AG04449 (cell line): ENCODE measurements at regions not wholly inside any gene's neighbourhood (a gene's known extent, or its start where the extent isn't known, plus 50 kb on each side); places are given as distances from the start of the nearest gene placed in this dataset.

Source experiments
- CTCF ChIA-PET: fragments of 350-600 bp; formaldehyde crosslinking; extraction: SDS; loops from one replicate; lab custom pipeline; 2021; ENCODE audit warnings: antibody characterized with exemption; lab: Yijun Ruan, JAX
- POLR2A ChIA-PET: fragments of 400-600, 350-600 bp; formaldehyde crosslinking; extraction: SDS; loops from one replicate; lab custom pipeline; 2020; ENCODE audit warnings: antibody characterized with exemption, inconsistent platforms; lab: Yijun Ruan, JAX
- DNase-seq: peaks from one replicate; pipeline ENCODE4 v3.0.0-alpha.2; 2010; ENCODE audit warnings: low read depth, low spot score
- H3K4me3 ChIP-seq: 2 replicates; pipeline ENCODE4 v1.5.1; 2011; ENCODE audit warnings: low read depth, mild to moderate bottlenecking, control low read depth, low read length
- CTCF ChIP-seq: IDR thresholded peaks from one replicate; pipeline ENCODE4 v1.5.1; 2011; ENCODE audit warnings: mild to moderate bottlenecking, moderate library complexity, low read length, control low read depth, inconsistent platforms; ENCODE audit not compliant: insufficient read depth; ENCODE audit errors: missing control alignments

DNA sequence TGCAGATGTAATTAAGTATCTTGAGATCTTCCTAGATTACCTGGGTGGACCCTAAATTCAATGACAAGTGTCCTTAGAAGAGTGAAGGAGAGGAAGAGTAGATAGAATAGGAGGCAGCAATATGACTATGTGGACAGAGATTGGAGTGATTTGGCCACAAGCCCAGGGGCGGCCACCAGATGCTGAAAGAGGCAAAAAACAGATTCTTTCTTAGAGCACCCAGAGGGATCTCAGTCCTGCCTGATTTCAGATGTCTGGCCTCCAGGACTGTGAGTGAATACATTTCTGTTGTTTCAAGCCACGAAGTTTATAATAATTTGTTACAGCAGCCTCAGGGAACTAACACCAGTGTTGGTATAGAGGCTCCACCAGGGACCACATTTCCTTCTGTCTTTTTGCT, 67.3 kb downstream of the DACT1 start:
- CTCF ChIA-PET, result no interaction called here
- TF ChIP-seq CTCF, result no peak
- no peak overlapping the region for H3K4me3 ChIP-seq
- no peak for DNase-seq
- POLR2A ChIA-PET, result no interaction called here

- DNase-seq, result no peak
- no peak for TF ChIP-seq CTCF
- POLR2A ChIA-PET, result no interaction called here
- no peak overlapping the region for H3K4me3 ChIP-seq
- CTCF ChIA-PET, result no interaction called here
Observed at GRCh38 chr14:58707949-58708348, 70.2 kb downstream of the DACT1 start.

DNA sequence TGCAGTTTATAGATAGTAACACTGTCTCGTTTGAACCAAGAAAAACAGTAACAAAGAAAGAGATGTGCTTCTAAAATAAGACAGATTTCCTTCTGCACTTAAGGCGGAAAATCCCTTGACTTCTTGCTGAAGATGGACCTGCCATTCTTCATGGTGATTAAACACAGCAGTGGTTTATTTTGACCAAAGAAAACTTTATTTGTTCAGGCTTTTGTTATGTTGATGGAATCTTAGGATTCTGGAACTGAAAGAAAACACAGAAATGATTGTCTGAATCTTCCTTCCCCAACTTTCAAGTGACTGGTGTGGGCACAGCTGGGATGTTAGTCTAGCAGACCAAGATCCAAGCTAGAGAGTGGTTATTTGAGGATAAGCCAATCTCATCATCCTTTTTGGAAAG, 72.2 kb downstream of the DACT1 start:
- no peak for TF ChIP-seq CTCF
- DNase-seq, result no peak
- POLR2A ChIA-PET, result no interaction called here
- CTCF ChIA-PET, result no interaction called here
- H3K4me3 ChIP-seq, result no peak overlapping the region

DNA sequence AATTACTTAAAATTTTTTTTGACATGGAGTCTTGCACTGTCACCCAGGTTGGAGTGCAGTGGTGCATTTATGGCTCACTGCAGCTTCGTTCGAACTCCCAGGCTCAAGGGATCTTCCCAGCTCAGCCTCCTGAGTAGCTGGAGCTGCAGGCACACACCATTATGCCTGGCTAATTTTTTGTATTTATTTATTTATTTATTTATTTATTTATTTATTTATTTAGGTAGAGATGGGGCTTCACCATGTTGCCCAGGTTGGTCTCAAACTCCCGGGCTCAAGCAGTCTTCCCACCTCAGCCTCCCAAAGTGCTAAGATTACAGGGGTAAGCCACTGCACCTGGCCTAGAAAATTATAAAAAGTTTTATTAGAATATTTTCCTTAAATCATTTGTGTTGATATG, 73.6 kb downstream of the DACT1 start:
- H3K4me3 ChIP-seq, result no peak overlapping the region
- TF ChIP-seq CTCF, result no peak
- POLR2A ChIA-PET, result no interaction called here
- CTCF ChIA-PET, result interaction anchor here (1.5 kb wide), 1 partner anchor 18 kb away, joined by 3 read pairs; no protein-coding TSS in a partner anchor
- DNase-seq, result no peak

GRCh38 chr14:58712357-58712756, 74.6 kb downstream of the DACT1 start:
- no peak for TF ChIP-seq CTCF
- ChIA-PET CTCF (interaction anchor here (0.7 to 1.5 kb wide), 2 partner anchors 19 to 33 kb away, joined by 3 read pairs; no protein-coding TSS in a partner anchor), POLR2A (no interaction called here)
- H3K4me3 ChIP-seq, result no peak overlapping the region
- DNase-seq, result no peak

DNA sequence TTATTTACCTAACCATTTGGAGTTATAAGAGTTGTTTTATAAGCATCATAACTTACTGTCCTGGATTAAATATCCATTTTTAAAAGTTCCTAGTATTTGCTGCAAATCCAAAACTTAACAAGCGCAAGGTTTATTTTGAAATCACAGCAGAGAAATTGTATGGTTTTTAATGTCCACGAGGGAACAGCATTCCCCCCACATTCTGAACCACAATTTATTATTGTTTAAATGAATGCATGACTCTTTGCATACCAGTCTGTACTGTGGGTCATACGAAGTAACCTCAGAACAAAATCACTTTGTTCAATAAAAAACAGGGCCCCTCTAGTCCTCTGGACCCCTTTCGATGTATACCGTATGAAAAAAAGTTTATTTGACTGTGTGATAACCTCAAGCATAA, 75.9 kb downstream of the DACT1 start:
- no peak for TF ChIP-seq CTCF
- ChIA-PET POLR2A (no interaction called here), CTCF (no interaction called here)
- no peak for DNase-seq
- H3K4me3 ChIP-seq, result no peak overlapping the region
